ENCODE measurements at regions not wholly inside any gene's neighbourhood (a gene's known extent, or its start where the extent isn't known, plus 50 kb on each side); places are given as distances from the start of the nearest gene placed in this dataset.
"Not testable (repeated sequence)": the region's sequence is repeated elsewhere in the genome, so short reads cannot be mapped to it uniquely, and the experiment has no call there.

DNA sequence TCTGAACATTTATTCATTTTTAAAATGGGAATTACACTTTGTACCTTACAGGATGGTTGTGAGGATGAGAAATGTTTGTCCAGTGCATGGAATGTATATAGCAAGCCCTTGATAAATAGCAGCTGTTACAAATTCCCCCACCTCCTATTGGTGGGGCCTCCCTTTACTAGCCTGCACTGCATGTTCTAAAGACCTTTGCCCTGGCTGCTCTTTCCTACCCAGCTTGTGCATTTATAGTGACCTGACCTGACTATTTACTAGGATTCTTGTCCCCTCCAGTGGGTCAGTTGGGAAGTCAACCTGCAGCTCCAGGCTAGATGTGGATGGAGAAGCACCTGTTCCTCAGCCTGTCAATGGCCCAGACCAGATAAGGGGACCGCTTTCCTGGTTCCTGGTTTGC is 180.3 kb downstream of the HIPK3 start:
- ATAC-seq (no peak), DNase-seq (no peak)
- Histone ChIP-seq H3K4me1 (no peaks in the 10 kb centered on the region), H3K9me3 (peaks cover 0 to 29% (median 5%) of the 10 kb centered on the region in 11 donors), H3K36me3 (no peaks in the 10 kb centered on the region), H3K27me3 (no peaks in the 10 kb centered on the region), H3K4me3 (no peak overlapping the region), H3K27ac (no peak overlapping the region)
- intact Hi-C loops (cut with DNase I) = no loop called here
- TF ChIP-seq, protein P1, sequence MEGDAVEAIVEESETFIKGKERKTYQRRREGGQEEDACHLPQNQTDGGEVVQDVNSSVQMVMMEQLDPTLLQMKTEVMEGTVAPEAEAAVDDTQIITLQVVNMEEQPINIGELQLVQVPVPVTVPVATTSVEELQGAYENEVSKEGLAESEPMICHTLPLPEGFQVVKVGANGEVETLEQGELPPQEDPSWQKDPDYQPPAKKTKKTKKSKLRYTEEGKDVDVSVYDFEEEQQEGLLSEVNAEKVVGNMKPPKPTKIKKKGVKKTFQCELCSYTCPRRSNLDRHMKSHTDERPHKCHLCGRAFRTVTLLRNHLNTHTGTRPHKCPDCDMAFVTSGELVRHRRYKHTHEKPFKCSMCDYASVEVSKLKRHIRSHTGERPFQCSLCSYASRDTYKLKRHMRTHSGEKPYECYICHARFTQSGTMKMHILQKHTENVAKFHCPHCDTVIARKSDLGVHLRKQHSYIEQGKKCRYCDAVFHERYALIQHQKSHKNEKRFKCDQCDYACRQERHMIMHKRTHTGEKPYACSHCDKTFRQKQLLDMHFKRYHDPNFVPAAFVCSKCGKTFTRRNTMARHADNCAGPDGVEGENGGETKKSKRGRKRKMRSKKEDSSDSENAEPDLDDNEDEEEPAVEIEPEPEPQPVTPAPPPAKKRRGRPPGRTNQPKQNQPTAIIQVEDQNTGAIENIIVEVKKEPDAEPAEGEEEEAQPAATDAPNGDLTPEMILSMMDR (IDR thresholded peaks at IDR 0.05) = no peak
- WGBS, 2 donors = 92 to 100% methylated on average over 1 of the region's 1 CpG

DNA sequence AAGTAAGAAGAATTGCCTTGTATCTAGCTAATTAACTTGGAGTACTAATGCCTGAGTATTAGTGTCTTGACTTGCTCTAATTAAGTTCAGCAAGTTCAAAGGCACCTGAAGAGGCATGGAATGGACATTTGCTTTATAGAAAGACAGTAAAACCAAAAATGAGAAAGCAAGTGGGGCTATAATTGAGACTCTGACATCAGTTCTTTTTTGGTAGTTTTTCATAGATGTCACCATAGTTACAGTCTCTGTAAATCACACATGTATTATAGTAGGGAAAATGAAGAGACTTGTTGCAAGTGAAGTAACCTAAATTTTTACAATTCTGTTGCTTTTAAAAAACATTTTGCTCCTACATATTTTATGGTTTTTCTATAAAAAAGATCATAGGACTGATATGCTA is 178.0 kb downstream of the HIPK3 start:
- no peaks in the 10 kb centered on the region for H3K4me1 ChIP-seq
- no peaks in the 10 kb centered on the region for H3K27me3 ChIP-seq
- intact Hi-C loops (cut with DNase I) = no loop called here
- H3K27ac ChIP-seq = no peak overlapping the region
- H3K9me3 ChIP-seq = peaks cover 0 to 23% (median 5%) of the 10 kb centered on the region in 11 donors
- ATAC-seq = no peak
- no peak overlapping the region for H3K4me3 ChIP-seq
- TF ChIP-seq, protein P1 (IDR thresholded peaks at IDR 0.05) = no peak
- no peaks in the 10 kb centered on the region for H3K36me3 ChIP-seq
- no peak for DNase-seq

DNA sequence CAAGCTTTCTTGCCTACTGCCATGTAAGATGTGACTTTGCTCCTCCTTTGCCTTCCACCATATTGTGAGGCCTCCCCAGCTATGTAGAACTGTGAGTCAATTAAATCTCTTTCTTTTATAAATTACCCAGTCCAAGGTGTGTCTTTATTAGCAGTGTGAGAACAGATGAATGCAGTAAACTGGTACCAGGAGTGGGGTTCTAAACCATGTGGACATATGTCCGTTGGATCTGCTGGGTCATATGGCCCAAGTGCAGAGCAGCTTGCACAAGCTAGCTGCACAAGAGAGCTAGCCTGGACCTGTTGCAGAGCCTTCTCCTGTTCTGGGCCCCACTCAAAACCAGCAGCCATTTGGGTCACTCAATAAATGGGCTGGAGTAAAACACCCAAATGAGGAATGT is 177.1 kb downstream of the HIPK3 start:
- no peak for DNase-seq
- Histone ChIP-seq H3K4me3 (no peak overlapping the region), H3K27me3 (peaks cover 0 to 4% (median 0%) of the 10 kb centered on the region in 7 donors), H3K36me3 (no peaks in the 10 kb centered on the region), H3K27ac (no peak overlapping the region), H3K4me1 (no peaks in the 10 kb centered on the region), H3K9me3 (peaks cover 0 to 23% (median 5%) of the 10 kb centered on the region in 11 donors)
- TF ChIP-seq, protein P1 (IDR thresholded peaks at IDR 0.05) = no peak
- ATAC-seq = no peak
- WGBS, 2 donors = 92 to 96% methylated on average over 1 of the region's 1 CpG
- intact Hi-C loops (cut with DNase I) = no loop called here

DNA sequence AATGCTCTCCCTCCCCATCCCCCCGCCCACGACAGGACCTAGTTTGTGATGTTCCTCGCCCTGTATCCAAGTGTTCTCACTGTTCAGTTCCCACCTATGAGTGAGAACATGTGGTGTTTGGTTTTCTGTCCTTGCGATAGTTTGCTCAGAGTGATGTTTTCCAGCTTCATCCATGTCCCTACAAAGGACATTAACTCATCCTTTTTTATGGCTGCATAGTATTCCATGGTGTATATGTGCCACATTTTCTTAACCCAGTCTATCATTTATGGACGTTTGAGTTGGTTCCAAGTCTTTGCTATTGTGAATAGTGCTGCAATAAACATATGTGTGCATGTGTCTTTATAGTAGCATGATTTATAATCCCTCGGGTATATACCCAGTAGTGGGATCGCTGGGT is 171.3 kb downstream of the HIPK3 start:
- H3K27ac ChIP-seq; ATAC-seq; H3K4me3 ChIP-seq; H3K4me1 ChIP-seq; H3K9me3 ChIP-seq; H3K36me3 ChIP-seq; intact Hi-C loops (cut with DNase I); DNase-seq: not testable (repeated sequence)
- 80 to 88% methylated on average over 7 of the region's 7 CpGs for WGBS, 2 donors
- H3K27me3 ChIP-seq = peaks cover 0 to 18% (median 0%) of the 10 kb centered on the region in 7 donors

DNA sequence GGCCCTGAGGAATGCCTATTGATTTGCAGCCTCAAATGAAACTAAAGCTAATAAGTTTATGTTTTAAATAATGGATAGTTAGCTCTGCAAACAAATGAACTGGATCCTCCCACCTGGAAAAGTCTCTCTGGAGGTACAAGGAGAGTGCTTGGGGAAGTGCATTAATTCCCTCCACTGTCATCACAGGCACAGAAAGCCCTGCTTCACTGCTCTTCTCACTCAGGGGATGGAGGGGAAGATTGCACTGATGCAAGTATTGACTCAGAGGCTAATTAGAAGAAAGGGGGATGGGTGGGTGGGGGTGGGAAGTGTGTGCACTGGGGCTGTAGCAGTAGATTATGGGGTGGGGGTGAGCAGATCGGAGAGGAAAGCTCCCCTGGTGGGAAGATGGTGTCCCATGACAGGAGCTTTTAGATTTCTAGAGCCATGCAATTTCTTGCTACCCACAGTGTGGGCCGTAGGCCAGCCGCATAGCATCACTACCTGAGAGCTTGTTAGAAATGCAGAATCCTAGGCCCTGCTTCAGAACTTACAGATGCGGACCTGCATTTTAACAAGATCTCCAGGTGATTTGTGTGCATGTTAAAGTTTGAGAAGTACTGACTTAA is 163.9 kb downstream of the HIPK3 start:
- H3K36me3 ChIP-seq = no peaks in the 10 kb centered on the region
- no peak for DNase-seq
- 88 to 89% methylated on average over 4 of the region's 4 CpGs for WGBS, 2 donors
- peaks cover 0 to 8% (median 0%) of the 10 kb centered on the region in 7 donors for H3K27me3 ChIP-seq
- no peak overlapping the region for H3K4me3 ChIP-seq
- no peaks in the 10 kb centered on the region for H3K9me3 ChIP-seq
- intact Hi-C loops (cut with DNase I) = no loop called here
- TF ChIP-seq, protein P1 (IDR thresholded peaks at IDR 0.05) = no peak
- H3K27ac ChIP-seq = no peak overlapping the region
- H3K4me1 ChIP-seq = no peaks in the 10 kb centered on the region
- no peak for ATAC-seq
